Esophagus squamous epithelium (tissue), 5 donors: ENCODE measurements at regions not wholly inside any gene's neighbourhood (a gene's known extent, or its start where the extent isn't known, plus 50 kb on each side); places are given as distances from the start of the nearest gene placed in this dataset.

ENCODE experiments used
- DNase-seq: peaks from one replicate; lab custom pipeline; 2025; lab: John Stamatoyannopoulos, UW
- H3K27ac ChIP-seq, 4 donors: fragments of 200-600 bp; sonication (generic); one replicate each; pipeline ENCODE4 v1.5.1; 2016 to 2019; ENCODE audit warnings: mild to moderate bottlenecking in 1 of 4
- H3K27me3 ChIP-seq, 4 donors: fragments of 200-600 bp; sonication (generic); 1 replicate in 3 of 4; 2 replicates in 1 of 4; pipeline versions ENCODE4 v1.5.1 to v1.6.0; 2017 to 2021; ENCODE audit warnings: antibody characterized with exemption in 1 of 4
- H3K36me3 ChIP-seq, 3 donors: fragments of 200-600 bp; sonication (generic); one replicate each; pipeline ENCODE4 v1.5.1; 2016 to 2019
- H3K4me1 ChIP-seq, 3 donors: fragments of 200-600 bp; sonication (generic); one replicate each; pipeline ENCODE4 v1.5.1; 2017 to 2019
- H3K4me3 ChIP-seq, 4 donors: fragments of 200-600 bp; sonication (generic); 1 replicate in 3 of 4; 2 replicates in 1 of 4; pipeline ENCODE4 v1.5.1; 2016 to 2019; ENCODE audit warnings: mild to moderate bottlenecking in 2 of 4, moderate library complexity in 1 of 4
- H3K9me3 ChIP-seq, 3 donors: fragments of 200-600 bp; sonication (generic); one replicate each; pipeline ENCODE4 v1.5.1; 2016 to 2019
- POLR2A ChIP-seq, 4 donors: fragments of 450-650 bp; IDR thresholded peaks; one replicate each; pipeline ENCODE4 v1.6.1; 2017; ENCODE audit warnings: antibody characterized with exemption in 4 of 4, mild to moderate bottlenecking in 4 of 4, moderate library complexity in 3 of 4
- WGBS, 2 donors: methylation state at CpG; one replicate each; pipeline ENCODE4 v1.1.5; 2018; 5-methylcytosine and 5-hydroxymethylcytosine counted together
- intact Hi-C: fragments of 100-400 bp; cut with DNase I; formaldehyde crosslinking; loops from one replicate; pipeline ENCODE4 v1.15.0; 2022
- TF ChIP-seq, protein P1 (sequence below), 6 experiments: fragments of 450-650 bp in 4 of 6; fragments of 200-600 bp in 2 of 6; sonication (generic) in 2 of 6; IDR thresholded peaks; one replicate each; pipeline ENCODE4 v1.5.1; 2016 to 2019; ENCODE audit warnings: antibody characterized with exemption in 6 of 6, mild to moderate bottlenecking in 4 of 6, moderate library complexity in 4 of 6
- donor health status: DM: yes; HTN: yes; CAD: no.

DNA sequence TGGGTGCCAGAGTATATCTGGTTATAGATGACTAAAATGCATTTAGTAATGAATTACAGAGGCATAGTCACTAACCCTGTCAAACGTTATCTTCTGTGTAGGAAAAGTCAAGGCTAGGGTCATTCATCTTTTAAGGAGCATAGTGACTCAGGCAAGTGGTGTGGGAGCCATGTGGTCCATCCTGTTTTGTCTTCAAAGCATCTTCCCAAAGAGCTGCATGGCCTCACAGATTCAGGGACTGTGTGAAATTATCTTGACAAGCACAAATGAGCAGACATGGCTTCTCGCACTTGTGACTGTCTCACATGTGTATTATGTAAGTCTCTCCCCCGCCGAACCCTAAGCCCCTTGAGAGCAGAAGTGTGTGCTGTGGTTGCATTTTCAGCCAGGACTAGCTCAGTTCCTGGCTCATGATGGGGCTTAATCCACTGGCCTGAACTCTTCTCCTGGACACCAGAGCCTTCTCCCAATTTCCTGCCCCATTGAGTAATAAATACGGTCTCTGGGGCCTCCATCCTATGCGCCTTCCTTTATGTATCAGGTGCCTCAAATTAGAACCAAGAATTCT, 769.1 kb downstream of the QKI start:
- 86% methylated on average over 6 of the region's 6 CpGs for WGBS, 2 donors
- H3K27me3 ChIP-seq, result no peaks in the 10 kb centered on the region
- H3K9me3 ChIP-seq, result no peaks in the 10 kb centered on the region
- TF ChIP-seq POLR2A (IDR thresholded peaks at IDR 0.05), result no peak
- TF ChIP-seq, protein P1, sequence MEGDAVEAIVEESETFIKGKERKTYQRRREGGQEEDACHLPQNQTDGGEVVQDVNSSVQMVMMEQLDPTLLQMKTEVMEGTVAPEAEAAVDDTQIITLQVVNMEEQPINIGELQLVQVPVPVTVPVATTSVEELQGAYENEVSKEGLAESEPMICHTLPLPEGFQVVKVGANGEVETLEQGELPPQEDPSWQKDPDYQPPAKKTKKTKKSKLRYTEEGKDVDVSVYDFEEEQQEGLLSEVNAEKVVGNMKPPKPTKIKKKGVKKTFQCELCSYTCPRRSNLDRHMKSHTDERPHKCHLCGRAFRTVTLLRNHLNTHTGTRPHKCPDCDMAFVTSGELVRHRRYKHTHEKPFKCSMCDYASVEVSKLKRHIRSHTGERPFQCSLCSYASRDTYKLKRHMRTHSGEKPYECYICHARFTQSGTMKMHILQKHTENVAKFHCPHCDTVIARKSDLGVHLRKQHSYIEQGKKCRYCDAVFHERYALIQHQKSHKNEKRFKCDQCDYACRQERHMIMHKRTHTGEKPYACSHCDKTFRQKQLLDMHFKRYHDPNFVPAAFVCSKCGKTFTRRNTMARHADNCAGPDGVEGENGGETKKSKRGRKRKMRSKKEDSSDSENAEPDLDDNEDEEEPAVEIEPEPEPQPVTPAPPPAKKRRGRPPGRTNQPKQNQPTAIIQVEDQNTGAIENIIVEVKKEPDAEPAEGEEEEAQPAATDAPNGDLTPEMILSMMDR (IDR thresholded peaks at IDR 0.05), result no peak
- intact Hi-C loops, result no loop called here
- H3K4me1 ChIP-seq, result no peaks in the 10 kb centered on the region
- H3K4me3 ChIP-seq, result no peak overlapping the region
- no peak for DNase-seq
- no peaks in the 10 kb centered on the region for H3K36me3 ChIP-seq
- no peak overlapping the region for H3K27ac ChIP-seq

DNA sequence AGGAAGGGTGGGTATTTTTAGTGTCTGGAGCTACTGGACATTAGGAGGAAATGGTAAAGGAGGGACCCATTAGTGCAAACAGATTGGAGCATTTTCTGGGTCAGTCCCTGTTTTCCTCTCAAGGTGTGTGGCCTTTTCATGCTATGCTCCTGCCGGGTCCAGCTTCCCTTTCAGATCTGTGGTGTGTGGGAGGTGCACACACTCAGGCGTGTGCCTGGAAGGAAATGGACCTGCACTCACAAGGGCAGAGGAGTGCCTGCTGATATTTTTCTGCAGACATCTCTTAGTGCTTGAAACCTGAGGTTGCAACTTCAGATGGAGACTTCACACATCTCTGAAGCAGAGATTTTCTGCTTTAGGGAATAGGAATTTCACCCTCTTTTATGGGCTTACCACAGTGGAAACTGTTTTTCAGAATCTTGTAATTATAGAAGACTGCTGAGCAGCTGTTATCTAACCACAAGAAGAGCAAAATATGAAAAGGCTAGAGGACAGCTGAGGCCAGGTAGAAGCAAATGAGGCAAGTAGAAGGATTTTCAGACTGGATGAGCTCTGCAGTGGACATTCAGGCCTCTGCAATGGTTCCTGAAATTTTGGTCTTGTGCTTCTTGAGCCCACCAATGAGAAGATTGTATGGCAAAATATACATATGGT, 764.3 kb downstream of the QKI start:
- H3K9me3 ChIP-seq, result no peaks in the 10 kb centered on the region
- TF ChIP-seq, protein P1 (IDR thresholded peaks at IDR 0.05), result no peak
- no peak for TF ChIP-seq POLR2A (IDR thresholded peaks at IDR 0.05)
- no peak overlapping the region for H3K4me3 ChIP-seq
- no peak for DNase-seq
- H3K27ac ChIP-seq, result no peak overlapping the region
- intact Hi-C loops, result no loop called here
- no peaks in the 10 kb centered on the region for H3K27me3 ChIP-seq
- no peaks in the 10 kb centered on the region for H3K36me3 ChIP-seq
- WGBS, 2 donors, result 38 to 58% methylated on average over 2 of the region's 2 CpGs
- H3K4me1 ChIP-seq, result no peaks in the 10 kb centered on the region

- intact Hi-C loops, result no loop called here
- 69 to 85% methylated on average over 5 to 7 of the region's 7 CpGs for WGBS, 2 donors
Observed at GRCh38 chr6:164169355-164169754, 754.8 kb downstream of the QKI start.

DNA sequence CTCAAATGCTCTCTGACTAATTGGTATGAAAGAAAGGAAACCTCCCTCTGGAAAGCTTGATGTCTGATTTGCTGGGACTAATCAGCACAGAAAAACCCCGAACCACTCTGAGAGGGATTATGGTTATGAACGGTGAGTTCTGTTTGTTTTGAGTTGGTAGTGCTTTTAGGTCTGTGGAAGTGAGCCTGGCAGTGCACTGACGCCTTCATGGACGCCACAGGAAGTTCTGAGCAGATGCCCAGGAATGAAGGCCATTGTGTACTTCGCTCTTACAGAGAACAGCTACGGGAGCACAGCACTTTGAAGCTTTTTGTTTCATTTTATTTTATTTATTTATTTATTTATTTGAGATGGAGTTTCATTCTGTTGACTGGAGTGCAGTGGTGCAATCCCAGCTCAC, 754.1 kb downstream of the QKI start:
- TF ChIP-seq, protein P1 (IDR thresholded peaks at IDR 0.05), result no peak
- no peak for TF ChIP-seq POLR2A (IDR thresholded peaks at IDR 0.05)
- H3K4me1 ChIP-seq, result no peaks in the 10 kb centered on the region
- intact Hi-C loops, result no loop called here
- no peaks in the 10 kb centered on the region for H3K36me3 ChIP-seq
- H3K27ac ChIP-seq, result no peak overlapping the region
- H3K4me3 ChIP-seq, result no peak overlapping the region
- no peaks in the 10 kb centered on the region for H3K9me3 ChIP-seq
- 63 to 68% methylated on average over 6 of the region's 6 CpGs for WGBS, 2 donors
- H3K27me3 ChIP-seq, result no peaks in the 10 kb centered on the region
- no peak for DNase-seq

More at GRCh38 chr6:164169355-164169754, 754.8 kb downstream of the QKI start:
- no peak for DNase-seq
- Histone ChIP-seq H3K27me3 (no peaks in the 10 kb centered on the region), H3K27ac (no peak overlapping the region), H3K4me3 (no peak overlapping the region), H3K9me3 (no peaks in the 10 kb centered on the region), H3K4me1 (no peaks in the 10 kb centered on the region), H3K36me3 (no peaks in the 10 kb centered on the region)
- TF ChIP-seq POLR2A (IDR thresholded peaks at IDR 0.05), result no peak
- TF ChIP-seq, protein P1 (IDR thresholded peaks at IDR 0.05), result no peak

DNA sequence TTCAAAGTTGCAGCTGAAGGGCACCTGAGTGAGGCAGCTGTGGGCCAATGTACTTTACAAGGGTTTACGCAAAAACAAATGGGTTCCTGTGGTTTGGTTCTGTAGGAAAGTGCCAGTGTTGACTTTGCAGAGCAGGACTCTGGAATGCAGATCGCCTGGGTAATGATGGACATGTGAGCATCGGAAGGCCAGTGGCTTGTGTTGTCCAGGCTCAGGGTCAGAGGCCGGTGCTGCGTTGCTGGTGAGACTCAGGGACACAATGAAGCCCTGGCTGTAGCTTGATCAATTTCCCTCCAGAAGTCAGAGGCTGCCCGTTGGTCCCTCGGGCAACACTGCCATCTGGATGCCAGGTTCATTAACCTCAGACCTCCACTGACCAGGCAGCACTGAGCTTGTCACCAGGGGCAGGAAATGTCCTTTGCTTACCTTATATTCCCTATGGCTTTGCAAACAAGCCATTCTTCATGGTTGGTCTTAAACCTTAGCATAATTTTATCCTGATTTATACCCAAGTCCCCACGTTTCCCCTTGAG, 753.4 kb downstream of the QKI start:
- Histone ChIP-seq H3K27ac (no peak overlapping the region), H3K27me3 (no peaks in the 10 kb centered on the region), H3K9me3 (no peaks in the 10 kb centered on the region), H3K4me3 (no peak overlapping the region), H3K36me3 (no peaks in the 10 kb centered on the region), H3K4me1 (no peaks in the 10 kb centered on the region)
- no peak for DNase-seq
- 78 to 82% methylated on average over 7 to 8 of the region's 8 CpGs for WGBS, 2 donors
- intact Hi-C loops, result no loop called here
- TF ChIP-seq, protein P1 (IDR thresholded peaks at IDR 0.05), result no peak
- TF ChIP-seq POLR2A (IDR thresholded peaks at IDR 0.05), result no peak
